ENCODE measurements at regions not wholly inside any gene's neighbourhood (a gene's known extent, or its start where the extent isn't known, plus 50 kb on each side); places are given as distances from the start of the nearest gene placed in this dataset.

GRCh38 chrX:124938715-124939114, 381.0 kb upstream of the TEX13C start:
- H3K27ac ChIP-seq (ENCODE audit: low read depth in 1 of 2, low read length in 2 of 2): no peak overlapping the region
- no peaks in the 10 kb centered on the region for H3K9me3 ChIP-seq (ENCODE audit: control insufficient read depth in 4 of 4, low read length in 3 of 4)
- peaks cover 0 to 8% (median 4%) of the 10 kb centered on the region in 4 donors for H3K4me1 ChIP-seq (ENCODE audit: control insufficient read depth in 4 of 4, insufficient read depth in 4 of 4, low read length in 3 of 4)
- no peak overlapping the region for H3K4me3 ChIP-seq (ENCODE audit: low read depth in 1 of 3, low read length in 3 of 3)
- TF ChIP-seq CTCF (IDR thresholded peaks at IDR 0.05; ENCODE audit: low read depth, low read length, missing input control) (no peak), JUND (IDR thresholded peaks at IDR 0.05) (peak in 1 of 2 donors; percentile 29), HNF4A (conservative IDR thresholded peaks at IDR 0.05) (peak; percentile 63 to 69), HNF4G (IDR thresholded peaks at IDR 0.05) (no peak)
- no peak overlapping the region for H3K9ac ChIP-seq (ENCODE audit: low read depth in 1 of 2, low read length in 2 of 2)
- H3K36me3 ChIP-seq (ENCODE audit: control insufficient read depth in 4 of 4, insufficient read depth in 3 of 4, low read depth in 1 of 4, low read length in 3 of 4): no peaks in the 10 kb centered on the region
- 37% methylated on average over 2 of the region's 2 CpGs for WGBS
- no peak for DNase-seq (ENCODE audit: low spot score)
- H3K27me3 ChIP-seq (ENCODE audit: control insufficient read depth in 4 of 4, insufficient read depth in 4 of 4, low read length in 3 of 4): no peaks in the 10 kb centered on the region

- Histone ChIP-seq H3K4me3 (ENCODE audit: low read depth in 1 of 3, low read length in 3 of 3) (no peak overlapping the region), H3K9ac (ENCODE audit: low read depth in 1 of 2, low read length in 2 of 2) (no peak overlapping the region), H3K4me1 (ENCODE audit: control insufficient read depth in 4 of 4, insufficient read depth in 4 of 4, low read length in 3 of 4) (peaks cover 0 to 15% (median 4%) of the 10 kb centered on the region in 4 donors), H3K27me3 (ENCODE audit: control insufficient read depth in 4 of 4, insufficient read depth in 4 of 4, low read length in 3 of 4) (no peaks in the 10 kb centered on the region), H3K27ac (ENCODE audit: low read depth in 1 of 2, low read length in 2 of 2) (no peak overlapping the region), H3K9me3 (ENCODE audit: control insufficient read depth in 4 of 4, low read length in 3 of 4) (no peaks in the 10 kb centered on the region), H3K36me3 (ENCODE audit: control insufficient read depth in 4 of 4, insufficient read depth in 3 of 4, low read depth in 1 of 4, low read length in 3 of 4) (no peaks in the 10 kb centered on the region)
- TF ChIP-seq YY1 (IDR thresholded peaks at IDR 0.05) (no peak), SP1 (IDR thresholded peaks at IDR 0.05) (no peak), FOXA1 (IDR thresholded peaks at IDR 0.05) (no peak), TAF1 (conservative IDR thresholded peaks at IDR 0.05) (no peak), EGR1 (IDR thresholded peaks at IDR 0.05; ENCODE audit: low read depth in 2 of 2) (no peak), ATF3 (IDR thresholded peaks at IDR 0.05) (no peak), RXRA (IDR thresholded peaks at IDR 0.05) (no peak)
- DNase-seq (ENCODE audit: low spot score): no peak
- WGBS: 91% methylated on average over 3 of the region's 3 CpGs
These were observed 379.1 kb upstream of the TEX13C start for GRCh38 chrX:124940531-124940930.

- H3K27ac ChIP-seq (ENCODE audit: low read depth in 1 of 2, low read length in 2 of 2): no peak overlapping the region
- H3K27me3 ChIP-seq (ENCODE audit: control insufficient read depth in 4 of 4, insufficient read depth in 4 of 4, low read length in 3 of 4): no peaks in the 10 kb centered on the region
- DNase-seq (ENCODE audit: low spot score): no peak
- no peak for TF ChIP-seq EGR1 (IDR thresholded peaks at IDR 0.05; ENCODE audit: low read depth in 2 of 2)
- no peak for TF ChIP-seq NR2F2 (IDR thresholded peaks at IDR 0.05)
- TF ChIP-seq JUND (IDR thresholded peaks at IDR 0.05): no peak
- TF ChIP-seq FOXA1 (IDR thresholded peaks at IDR 0.05): no peak
- TF ChIP-seq ATF3 (IDR thresholded peaks at IDR 0.05): no peak
- no peaks in the 10 kb centered on the region for H3K4me1 ChIP-seq (ENCODE audit: control insufficient read depth in 4 of 4, insufficient read depth in 4 of 4, low read length in 3 of 4)
- peaks cover 0 to 1% (median 0%) of the 10 kb centered on the region in 4 donors for H3K36me3 ChIP-seq (ENCODE audit: control insufficient read depth in 4 of 4, insufficient read depth in 3 of 4, low read depth in 1 of 4, low read length in 3 of 4)
- H3K4me3 ChIP-seq (ENCODE audit: low read depth in 1 of 3, low read length in 3 of 3): no peak overlapping the region
- H3K9ac ChIP-seq (ENCODE audit: low read depth in 1 of 2, low read length in 2 of 2): no peak overlapping the region
- H3K9me3 ChIP-seq (ENCODE audit: control insufficient read depth in 4 of 4, low read length in 3 of 4): no peaks in the 10 kb centered on the region
These were observed 365.3 kb upstream of the TEX13C start for GRCh38 chrX:124954402-124954801.

- no peaks in the 10 kb centered on the region for H3K27me3 ChIP-seq (ENCODE audit: control insufficient read depth in 4 of 4, insufficient read depth in 4 of 4, low read length in 3 of 4)
- H3K36me3 ChIP-seq (ENCODE audit: control insufficient read depth in 4 of 4, insufficient read depth in 3 of 4, low read depth in 1 of 4, low read length in 3 of 4): peaks cover 0 to 1% (median 0%) of the 10 kb centered on the region in 4 donors
- 68% methylated on average over 2 of the region's 2 CpGs for WGBS
- no peak for DNase-seq (ENCODE audit: low spot score)
- no peak overlapping the region for H3K9ac ChIP-seq (ENCODE audit: low read depth in 1 of 2, low read length in 2 of 2)
- no peaks in the 10 kb centered on the region for H3K4me1 ChIP-seq (ENCODE audit: control insufficient read depth in 4 of 4, insufficient read depth in 4 of 4, low read length in 3 of 4)
- H3K9me3 ChIP-seq (ENCODE audit: control insufficient read depth in 4 of 4, low read length in 3 of 4): no peaks in the 10 kb centered on the region
- no peak overlapping the region for H3K27ac ChIP-seq (ENCODE audit: low read depth in 1 of 2, low read length in 2 of 2)
- H3K4me3 ChIP-seq (ENCODE audit: low read depth in 1 of 3, low read length in 3 of 3): no peak overlapping the region
- TF ChIP-seq JUND (IDR thresholded peaks at IDR 0.05): no peak
- TF ChIP-seq SP1 (IDR thresholded peaks at IDR 0.05): no peak
- TF ChIP-seq HNF4G (IDR thresholded peaks at IDR 0.05): no peak
- TF ChIP-seq REST (IDR thresholded peaks at IDR 0.05): no peak
- TF ChIP-seq RAD21 (IDR thresholded peaks at IDR 0.05): no peak
- no peak for TF ChIP-seq ATF3 (IDR thresholded peaks at IDR 0.05)
- no peak for TF ChIP-seq CTCF (IDR thresholded peaks at IDR 0.05; ENCODE audit: low read depth, low read length, missing input control)
- no peak for TF ChIP-seq MAX (IDR thresholded peaks at IDR 0.05)
These were observed 359.2 kb upstream of the TEX13C start for GRCh38 chrX:124960454-124960853.
